Astrocyte (in vitro differentiated cells and primary cell): ENCODE measurements at regions not wholly inside any gene's neighbourhood (a gene's known extent, or its start where the extent isn't known, plus 50 kb on each side); places are given as distances from the start of the nearest gene placed in this dataset.

ENCODE experiments used
- DNase-seq: peaks from one replicate; pipeline ENCODE4 v3.0.0-alpha.2; 2010; ENCODE audit warnings: low read depth
- FAIRE-seq: peaks from 2 replicates; lab custom pipeline; 2011; peaks lifted over from hg19 to GRCh38; lab: Jason Lieb, UNC
- H2AFZ ChIP-seq: 2 replicates; pipeline ENCODE4 v1.6.0; 2012; ENCODE audit warnings: low read depth, low read length, inconsistent platforms
- H3K27ac ChIP-seq: 2 replicates; pipeline ENCODE4 v1.5.1; 2011; ENCODE audit warnings: low read depth, low read length, inconsistent platforms
- H3K27me3 ChIP-seq: 2 replicates; pipeline ENCODE4 v1.6.0; 2011; ENCODE audit warnings: low read length, inconsistent platforms; ENCODE audit not compliant: insufficient read depth
- H3K36me3 ChIP-seq: 2 replicates; pipeline ENCODE4 v1.5.1; 2011; ENCODE audit warnings: low read length, inconsistent platforms; ENCODE audit not compliant: insufficient read depth
- H3K4me1 ChIP-seq: 2 replicates; pipeline ENCODE4 v1.5.1; 2011; ENCODE audit warnings: low read length, inconsistent platforms; ENCODE audit not compliant: insufficient read depth
- H3K4me2 ChIP-seq: 2 replicates; pipeline ENCODE4 v1.6.0; 2012; ENCODE audit warnings: low read length, inconsistent platforms
- H3K4me3 ChIP-seq: 2 replicates; pipeline ENCODE4 v1.5.1; 2011; ENCODE audit warnings: low read depth, mild to moderate bottlenecking, low read length, inconsistent platforms; ENCODE audit not compliant: insufficient read depth
- H3K79me2 ChIP-seq: 2 replicates; pipeline ENCODE4 v1.6.0; 2012; ENCODE audit warnings: mild to moderate bottlenecking, low read length, inconsistent platforms; ENCODE audit not compliant: insufficient read depth
- H3K9ac ChIP-seq: 2 replicates; pipeline ENCODE4 v1.6.0; 2012; ENCODE audit warnings: mild to moderate bottlenecking, low read length, inconsistent platforms
- H3K9me3 ChIP-seq: 2 replicates; pipeline ENCODE4 v1.5.1; 2012; ENCODE audit warnings: low read depth, mild to moderate bottlenecking, low read length, inconsistent platforms; ENCODE audit not compliant: insufficient read depth
- H4K20me1 ChIP-seq: 2 replicates; pipeline ENCODE4 v1.6.0; 2012; ENCODE audit warnings: low read length, inconsistent platforms; ENCODE audit not compliant: insufficient read depth
- H3K27ac Mint-ChIP-seq: one replicate; pipeline ENCODE4 v1.8.0; 2021; ENCODE audit warnings: mild to moderate bottlenecking, mixed read lengths; ENCODE audit not compliant: unreplicated experiment
- H3K27me3 Mint-ChIP-seq: one replicate; pipeline ENCODE4 v1.8.0; 2021; ENCODE audit warnings: low read depth, mixed read lengths; ENCODE audit not compliant: unreplicated experiment
- H3K36me3 Mint-ChIP-seq: one replicate; pipeline ENCODE4 v1.8.0; 2021; ENCODE audit warnings: low read depth, mixed read lengths; ENCODE audit not compliant: unreplicated experiment
- H3K4me1 Mint-ChIP-seq: one replicate; pipeline ENCODE4 v1.8.0; 2021; ENCODE audit warnings: low read depth, mixed read lengths; ENCODE audit not compliant: unreplicated experiment
- H3K4me3 Mint-ChIP-seq: one replicate; pipeline ENCODE4 v1.8.0; 2021; ENCODE audit warnings: mild to moderate bottlenecking, moderate library complexity, mixed read lengths; ENCODE audit not compliant: unreplicated experiment
- H3K9me3 Mint-ChIP-seq: one replicate; pipeline ENCODE4 v1.8.0; 2021; ENCODE audit warnings: mild to moderate bottlenecking, mixed read lengths; ENCODE audit not compliant: unreplicated experiment
- EZH2 ChIP-seq: IDR thresholded peaks from 2 replicates; pipeline ENCODE4 v1.6.1; 2012; ENCODE audit warnings: mild to moderate bottlenecking, low read length, inconsistent platforms; ENCODE audit not compliant: insufficient read depth
- TF ChIP-seq, protein P1 (sequence below): IDR thresholded peaks from 2 replicates; pipeline ENCODE4 v1.5.1; 2011; ENCODE audit warnings: low read depth, mild to moderate bottlenecking, inconsistent platforms, low read length, moderate library complexity; ENCODE audit not compliant: insufficient read depth

GRCh38 chr7:159269745-159270144 is 125.1 kb upstream of the VIPR2 start:
- H3K27me3 ChIP-seq = no peaks in the 10 kb centered on the region
- H3K27ac ChIP-seq = no peak overlapping the region
- no peak for FAIRE-seq
- no peaks in the 10 kb centered on the region for H3K36me3 ChIP-seq
- H3K27me3 Mint-ChIP-seq = no peaks in the 10 kb centered on the region
- no peak overlapping the region for H3K4me3 ChIP-seq
- H3K36me3 Mint-ChIP-seq = peaks cover 2% of the 10 kb centered on the region
- H3K4me3 Mint-ChIP-seq = no peak overlapping the region
- H3K4me2 ChIP-seq = no peak overlapping the region
- H3K4me1 ChIP-seq = no peaks in the 10 kb centered on the region
- H3K79me2 ChIP-seq = no peaks in the 10 kb centered on the region
- no peak overlapping the region for H3K9ac ChIP-seq
- TF ChIP-seq, protein P1, sequence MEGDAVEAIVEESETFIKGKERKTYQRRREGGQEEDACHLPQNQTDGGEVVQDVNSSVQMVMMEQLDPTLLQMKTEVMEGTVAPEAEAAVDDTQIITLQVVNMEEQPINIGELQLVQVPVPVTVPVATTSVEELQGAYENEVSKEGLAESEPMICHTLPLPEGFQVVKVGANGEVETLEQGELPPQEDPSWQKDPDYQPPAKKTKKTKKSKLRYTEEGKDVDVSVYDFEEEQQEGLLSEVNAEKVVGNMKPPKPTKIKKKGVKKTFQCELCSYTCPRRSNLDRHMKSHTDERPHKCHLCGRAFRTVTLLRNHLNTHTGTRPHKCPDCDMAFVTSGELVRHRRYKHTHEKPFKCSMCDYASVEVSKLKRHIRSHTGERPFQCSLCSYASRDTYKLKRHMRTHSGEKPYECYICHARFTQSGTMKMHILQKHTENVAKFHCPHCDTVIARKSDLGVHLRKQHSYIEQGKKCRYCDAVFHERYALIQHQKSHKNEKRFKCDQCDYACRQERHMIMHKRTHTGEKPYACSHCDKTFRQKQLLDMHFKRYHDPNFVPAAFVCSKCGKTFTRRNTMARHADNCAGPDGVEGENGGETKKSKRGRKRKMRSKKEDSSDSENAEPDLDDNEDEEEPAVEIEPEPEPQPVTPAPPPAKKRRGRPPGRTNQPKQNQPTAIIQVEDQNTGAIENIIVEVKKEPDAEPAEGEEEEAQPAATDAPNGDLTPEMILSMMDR = no peak
- no peak for TF ChIP-seq EZH2
- no peaks in the 10 kb centered on the region for H4K20me1 ChIP-seq
- H3K4me1 Mint-ChIP-seq = no peaks in the 10 kb centered on the region
- H3K9me3 ChIP-seq = peaks cover 9% of the 10 kb centered on the region
- H3K27ac Mint-ChIP-seq = no peak overlapping the region
- DNase-seq = no peak
- peaks cover 5% of the 10 kb centered on the region for H3K9me3 Mint-ChIP-seq
- H2AFZ ChIP-seq = no peak overlapping the region

DNA sequence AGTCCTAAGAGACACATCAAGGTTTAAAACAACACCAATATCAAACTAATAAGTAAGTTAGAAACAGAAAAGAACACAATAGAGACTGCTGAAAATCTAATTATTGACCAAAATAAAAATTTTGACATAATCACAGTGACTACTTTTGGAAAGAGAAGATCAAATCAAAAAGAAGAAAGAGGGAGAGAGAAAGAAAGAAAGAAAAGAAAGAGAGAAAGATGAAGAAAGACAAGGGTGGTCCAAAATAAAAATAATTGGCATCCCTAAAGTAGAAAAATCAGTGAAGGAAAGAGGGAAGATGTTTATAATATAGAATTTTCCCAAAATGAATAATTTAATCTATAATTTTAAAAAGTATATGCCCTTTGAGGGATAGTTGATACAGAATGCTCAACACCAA is 118.8 kb upstream of the VIPR2 start:
- H3K9ac ChIP-seq = no peak overlapping the region
- H3K9me3 Mint-ChIP-seq = peaks cover 6% of the 10 kb centered on the region

DNA sequence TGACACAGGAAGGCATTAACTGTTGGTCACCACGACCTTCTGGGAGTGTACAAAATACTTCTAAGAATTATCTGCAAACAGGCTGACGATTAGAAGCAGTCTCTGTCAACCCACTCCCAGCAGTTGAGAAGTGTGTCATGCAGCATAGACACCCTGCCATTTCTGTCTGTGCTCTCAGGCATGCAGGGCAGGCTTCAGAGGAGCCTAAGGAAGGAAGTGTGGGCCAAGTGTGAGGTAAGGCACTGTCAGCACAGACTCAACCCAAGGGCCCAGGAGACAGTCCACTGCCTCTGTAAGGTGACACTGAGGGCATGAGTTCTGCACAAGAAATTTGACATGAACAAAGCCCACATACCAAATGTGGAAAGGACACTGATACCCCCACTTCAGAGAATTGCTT is 109.0 kb upstream of the VIPR2 start:
- Histone ChIP-seq H2AFZ (no peak overlapping the region), H3K9me3 (no peaks in the 10 kb centered on the region), H3K27ac (no peak overlapping the region), H3K4me2 (no peak overlapping the region), H3K4me1 (no peaks in the 10 kb centered on the region), H3K36me3 (no peaks in the 10 kb centered on the region), H3K27me3 (no peaks in the 10 kb centered on the region), H4K20me1 (no peaks in the 10 kb centered on the region), H3K9ac (no peak overlapping the region), H3K79me2 (no peaks in the 10 kb centered on the region), H3K4me3 (no peak overlapping the region)
- Mint-ChIP-seq H3K27ac (no peak overlapping the region), H3K9me3 (peaks cover 7% of the 10 kb centered on the region), H3K4me3 (no peak overlapping the region), H3K4me1 (no peaks in the 10 kb centered on the region), H3K36me3 (no peaks in the 10 kb centered on the region), H3K27me3 (peaks cover 3% of the 10 kb centered on the region)
- FAIRE-seq (no peak), DNase-seq (no peak)
- TF ChIP-seq EZH2 = no peak
- TF ChIP-seq, protein P1 = no peak

More for the DNA sequence above, 118.8 kb upstream of the VIPR2 start:
- no peak overlapping the region for H3K27ac ChIP-seq
- Mint-ChIP-seq H3K4me3 (no peak overlapping the region), H3K27me3 (no peaks in the 10 kb centered on the region), H3K36me3 (no peaks in the 10 kb centered on the region), H3K27ac (no peak overlapping the region), H3K4me1 (no peaks in the 10 kb centered on the region)
- H3K4me1 ChIP-seq = no peaks in the 10 kb centered on the region
- H3K79me2 ChIP-seq = no peaks in the 10 kb centered on the region
- no peaks in the 10 kb centered on the region for H3K27me3 ChIP-seq
- no peak overlapping the region for H2AFZ ChIP-seq
- no peak overlapping the region for H3K4me2 ChIP-seq
- no peaks in the 10 kb centered on the region for H3K36me3 ChIP-seq
- no peak overlapping the region for H3K4me3 ChIP-seq
- no peaks in the 10 kb centered on the region for H3K9me3 ChIP-seq
- FAIRE-seq = no peak
- no peaks in the 10 kb centered on the region for H4K20me1 ChIP-seq
- TF ChIP-seq, protein P1 = no peak
- TF ChIP-seq EZH2 = no peak
- DNase-seq = no peak
